Smooth muscle cell (in vitro differentiated cells): ENCODE measurements at regions not wholly inside any gene's neighbourhood (a gene's known extent, or its start where the extent isn't known, plus 50 kb on each side); places are given as distances from the start of the nearest gene placed in this dataset.

Experiments used
- DNase-seq: peaks from one replicate; lab custom pipeline; 2025; ENCODE audit not compliant: unreplicated experiment; lab: John Stamatoyannopoulos, UW
- H2AFZ ChIP-seq: fragments of 200-600 bp; sonication (generic); 2 replicates; pipeline ENCODE4 v1.6.0; 2016; ENCODE audit warnings: antibody characterized with exemption, low read depth, mild to moderate bottlenecking
- H3F3A ChIP-seq: fragments of 200-600 bp; sonication (generic); 2 replicates; pipeline ENCODE4 v1.6.0; 2017; ENCODE audit warnings: antibody characterized with exemption, low read depth
- H3K27ac ChIP-seq: fragments of 200-600 bp; sonication (generic); 2 replicates; pipeline ENCODE4 v1.5.1; 2016; ENCODE audit warnings: low read depth, mild to moderate bottlenecking
- H3K27me3 ChIP-seq: fragments of 200-600 bp; sonication (generic); 2 replicates; pipeline ENCODE4 v1.6.1; 2016; ENCODE audit warnings: low read depth, mild to moderate bottlenecking
- H3K36me3 ChIP-seq: fragments of 200-600 bp; sonication (generic); 2 replicates; pipeline ENCODE4 v1.5.1; 2016; ENCODE audit warnings: low read depth
- H3K4me1 ChIP-seq: fragments of 200-600 bp; sonication (generic); 2 replicates; pipeline ENCODE4 v1.5.1; 2016; ENCODE audit warnings: low read depth
- H3K4me2 ChIP-seq: fragments of 200-600 bp; sonication (generic); 2 replicates; pipeline ENCODE4 v1.6.0; 2016; ENCODE audit warnings: mild to moderate bottlenecking
- H3K4me3 ChIP-seq: fragments of 200-600 bp; sonication (generic); 2 replicates; pipeline ENCODE4 v1.5.1; 2016; ENCODE audit warnings: mild to moderate bottlenecking
- H3K79me2 ChIP-seq: fragments of 200-600 bp; sonication (generic); 2 replicates; pipeline ENCODE4 v1.6.0; 2016; ENCODE audit warnings: low read depth, mild to moderate bottlenecking
- H3K9ac ChIP-seq: fragments of 200-600 bp; sonication (generic); 2 replicates; pipeline ENCODE4 v1.6.0; 2016; ENCODE audit warnings: low read depth
- H3K9me3 ChIP-seq: fragments of 200-600 bp; sonication (generic); replicated peaks from 2 replicates; pipeline ENCODE4 v1.5.1; 2016; ENCODE audit warnings: low read depth
- H4K20me1 ChIP-seq: fragments of 200-600 bp; sonication (generic); 2 replicates; pipeline ENCODE4 v1.6.0; 2016; ENCODE audit warnings: low read depth
- CTCF ChIP-seq: fragments of 200-600 bp; sonication (generic); IDR thresholded peaks from 2 replicates; pipeline ENCODE4 v1.5.1; 2017; ENCODE audit warnings: borderline replicate concordance, mild to moderate bottlenecking, antibody characterized with exemption; ENCODE audit not compliant: insufficient read depth, poor library complexity, severe bottlenecking
- WGBS: methylation state at CpG from one replicate; pipeline ENCODE4 v1.1.7; 2016; ENCODE audit warnings: low lambda C conversion rate; 5-methylcytosine and 5-hydroxymethylcytosine counted together

GRCh38 chr3:106825962-106826605 is 551.2 kb upstream of the CCDC54 start:
- H2AFZ ChIP-seq = peak overlapping the region; percentile 1
- H3K79me2 ChIP-seq = no peaks in the 10 kb centered on the region
- no peaks in the 10 kb centered on the region for H3K36me3 ChIP-seq
- H3K9me3 ChIP-seq = no peaks in the 10 kb centered on the region
- no peak overlapping the region for H3K4me3 ChIP-seq
- no peak for TF ChIP-seq CTCF
- H3K27ac ChIP-seq = peak overlapping the region; percentile 95
- 38% methylated on average over 4 of the region's 4 CpGs for WGBS
- H3K4me1 ChIP-seq = peaks cover 45% of the 10 kb centered on the region
- no peaks in the 10 kb centered on the region for H4K20me1 ChIP-seq
- peaks cover 7% of the 10 kb centered on the region for H3F3A ChIP-seq
- H3K4me2 ChIP-seq = peak overlapping the region; percentile 76
- H3K9ac ChIP-seq = peak overlapping the region; percentile 42
- DNase-seq = no peak
- H3K27me3 ChIP-seq = no peaks in the 10 kb centered on the region

- no peaks in the 10 kb centered on the region for H3K79me2 ChIP-seq
- peaks cover 45% of the 10 kb centered on the region for H3K4me1 ChIP-seq
- 29% methylated on average over 4 of the region's 4 CpGs for WGBS
- H2AFZ ChIP-seq = peak overlapping the region; percentile 46
- no peaks in the 10 kb centered on the region for H3K27me3 ChIP-seq
- H3K4me2 ChIP-seq = peak overlapping the region; percentile 76
- no peaks in the 10 kb centered on the region for H4K20me1 ChIP-seq
- no peak overlapping the region for H3K4me3 ChIP-seq
- no peak for DNase-seq
- H3K9me3 ChIP-seq = peaks cover 2% of the 10 kb centered on the region
- H3K9ac ChIP-seq = peak overlapping the region; percentile 42
- peaks cover 2% of the 10 kb centered on the region for H3K36me3 ChIP-seq
- H3F3A ChIP-seq = peaks cover 7% of the 10 kb centered on the region
- peak overlapping the region; percentile 95 for H3K27ac ChIP-seq
- TF ChIP-seq CTCF = no peak
Measured at GRCh38 chr3:106826791-106827311, 550.4 kb upstream of the CCDC54 start.

GRCh38 chr3:106827515-106828213 is 549.6 kb upstream of the CCDC54 start:
- no peaks in the 10 kb centered on the region for H3K79me2 ChIP-seq
- peak overlapping the region; percentile 46 for H2AFZ ChIP-seq
- H3K36me3 ChIP-seq = peaks cover 5% of the 10 kb centered on the region
- DNase-seq = no peak
- WGBS = 16% methylated on average over 5 of the region's 5 CpGs
- peaks cover 10% of the 10 kb centered on the region for H3K9me3 ChIP-seq
- TF ChIP-seq CTCF = no peak
- H3K4me1 ChIP-seq = peaks cover 45% of the 10 kb centered on the region
- no peaks in the 10 kb centered on the region for H4K20me1 ChIP-seq
- peak overlapping the region; percentile 76 for H3K4me2 ChIP-seq
- peaks cover 7% of the 10 kb centered on the region for H3F3A ChIP-seq
- H3K27ac ChIP-seq = peak overlapping the region; percentile 95
- no peaks in the 10 kb centered on the region for H3K27me3 ChIP-seq
- no peak overlapping the region for H3K4me3 ChIP-seq
- H3K9ac ChIP-seq = peak overlapping the region; percentile 42
